B cell (primary cell): ENCODE measurements at regions not wholly inside any gene's neighbourhood (a gene's known extent, or its start where the extent isn't known, plus 50 kb on each side); places are given as distances from the start of the nearest gene placed in this dataset.

Experiments used
- ATAC-seq: fragments of 200-7000 bp; cut with Tn5 transposase; one replicate; pipeline ENCODE4 v1.10.0; 2021; ENCODE audit warnings: low read depth, mild to moderate bottlenecking, moderate number of reproducible peaks, moderate library complexity
- CTCF ChIA-PET: fragments of 350-600 bp; sonication (Branson Sonifier 250); formaldehyde crosslinking; loops from one replicate; lab custom pipeline; 2021; ENCODE audit warnings: antibody characterized with exemption, inconsistent platforms; lab: Charles Lee
- POLR2A ChIA-PET: fragments of 350-600 bp; sonication (Branson Sonifier 250); formaldehyde crosslinking; loops from one replicate; lab custom pipeline; 2021; ENCODE audit warnings: antibody characterized with exemption; lab: Charles Lee
- DNase-seq: peaks from one replicate; pipeline ENCODE4 v3.0.0; 2013
- H2AFZ ChIP-seq: 2 replicates; pipeline ENCODE4 v1.6.1; 2012; ENCODE audit warnings: mild to moderate bottlenecking, low read depth, low read length; ENCODE audit not compliant: insufficient read depth, poor library complexity, severe bottlenecking
- H3K27ac ChIP-seq, 2 donors: 1 replicate in 1 of 2; 2 replicates in 1 of 2; pipeline ENCODE4 v1.5.1; 2012 to 2013; ENCODE audit warnings: low read length in 2 of 2, mild to moderate bottlenecking in 2 of 2, moderate library complexity in 1 of 2
- H3K27me3 ChIP-seq, 4 experiments: fragments of 200-600 bp in 1 of 4; sonication (generic) in 1 of 4; replicated peaks in 1 of 4; 1 replicate in 2 of 4; 2 replicates in 2 of 4; pipeline versions ENCODE4 v1.6.1 to v1.7.0; 2013 to 2016; ENCODE audit warnings: low read length in 3 of 4, mild to moderate bottlenecking in 2 of 4, mixed read lengths in 1 of 4, moderate library complexity in 1 of 4; ENCODE audit not compliant: insufficient read depth in 4 of 4, control insufficient read depth in 3 of 4; ENCODE audit errors: control extremely low read depth in 1 of 4
- H3K36me3 ChIP-seq, 2 experiments: replicated peaks in 1 of 2; 1 replicate in 1 of 2; 2 replicates in 1 of 2; pipeline versions ENCODE4 v1.6.1 to v1.7.1; 2013; ENCODE audit warnings: low read length in 1 of 2; ENCODE audit not compliant: insufficient read depth in 2 of 2, control insufficient read depth in 1 of 2; ENCODE audit errors: control extremely low read depth in 1 of 2, extremely low read depth in 1 of 2
- H3K4me1 ChIP-seq, 2 donors: fragments of 200-600 bp in 1 of 2; sonication (generic) in 1 of 2; 1 replicate in 1 of 2; 2 replicates in 1 of 2; pipeline versions ENCODE4 v1.5.1 to v1.6.1; 2013 to 2017; ENCODE audit warnings: low read length in 2 of 2; ENCODE audit not compliant: control insufficient read depth in 2 of 2, insufficient read depth in 2 of 2
- H3K4me2 ChIP-seq: replicated peaks from 2 replicates; pipeline ENCODE3; 2012; ENCODE audit warnings: mild to moderate bottlenecking, low read depth, low read length; ENCODE audit not compliant: poor library complexity, severe bottlenecking
- H3K4me3 ChIP-seq, 5 experiments: fragments of 200-600 bp in 1 of 5; sonication (generic) in 1 of 5; 1 replicate in 3 of 5; 2 replicates in 2 of 5; pipeline versions ENCODE4 v1.5.1 to v1.7.0; 2011 to 2016; ENCODE audit warnings: low read length in 4 of 5, mild to moderate bottlenecking in 4 of 5, low read depth in 2 of 5, control low read depth in 1 of 5, moderate library complexity in 1 of 5; ENCODE audit not compliant: insufficient read depth in 1 of 5; ENCODE audit errors: control extremely low read depth in 1 of 5, extremely low read depth in 1 of 5
- H3K79me2 ChIP-seq: fragments of 200-600 bp; sonication (generic); one replicate; pipeline ENCODE4 v1.6.0; 2016; ENCODE audit warnings: low read length; ENCODE audit not compliant: control insufficient read depth, insufficient read depth
- H3K9ac ChIP-seq: fragments of 200-600 bp; sonication (generic); 2 replicates; pipeline ENCODE4 v1.6.1; 2017; ENCODE audit warnings: mild to moderate bottlenecking, low read length, moderate library complexity
- H3K9me3 ChIP-seq, 3 donors: one replicate each; pipeline versions ENCODE4 v1.6.1 to v1.7.1; 2013; ENCODE audit warnings: low read length in 2 of 3; ENCODE audit not compliant: control insufficient read depth in 2 of 3, insufficient read depth in 1 of 3; ENCODE audit errors: control extremely low read depth in 1 of 3
- H4K20me1 ChIP-seq: 2 replicates; pipeline ENCODE4 v1.6.0; 2012; ENCODE audit warnings: mild to moderate bottlenecking, low read length; ENCODE audit not compliant: insufficient read depth, control insufficient read depth, poor library complexity, severe bottlenecking
- H3K27ac Mint-ChIP-seq: one replicate; pipeline ENCODE4 v1.8.0; 2021; ENCODE audit warnings: mixed read lengths
- H3K27me3 Mint-ChIP-seq: one replicate; pipeline ENCODE4 v1.8.0; 2021; ENCODE audit warnings: mixed read lengths
- H3K4me1 Mint-ChIP-seq: one replicate; pipeline ENCODE4 v1.8.0; 2021; ENCODE audit warnings: mixed read lengths
- H3K4me3 Mint-ChIP-seq: one replicate; pipeline ENCODE4 v1.8.0; 2021; ENCODE audit warnings: mixed read lengths
- H3K9me3 Mint-ChIP-seq: one replicate; pipeline ENCODE4 v1.8.0; 2022; ENCODE audit warnings: mixed read lengths; ENCODE audit not compliant: insufficient read depth
- EZH2 ChIP-seq: IDR thresholded peaks from 2 replicates; pipeline ENCODE4 v1.6.1; 2012; ENCODE audit warnings: borderline replicate concordance, low read depth, mild to moderate bottlenecking, moderate library complexity, low read length; ENCODE audit not compliant: insufficient read depth, poor library complexity, severe bottlenecking
- WGBS: methylation state at CpG from one replicate; pipeline ENCODE4 v1.1.5; 2013; ENCODE audit warnings: missing lambda C conversion rate; ENCODE audit not compliant: insufficient coverage; 5-methylcytosine and 5-hydroxymethylcytosine counted together
- intact Hi-C: fragments of 100-400 bp; cut with micrococcal nuclease; formaldehyde crosslinking; loops from one replicate; pipeline ENCODE4 v1.10.0; 2022
- TF ChIP-seq, protein P1 (sequence below): fragments of 200-600 bp; IDR thresholded peaks from one replicate; pipeline ENCODE4 v1.8.0; 2022; ENCODE audit warnings: antibody characterized with exemption, mild to moderate bottlenecking

DNA sequence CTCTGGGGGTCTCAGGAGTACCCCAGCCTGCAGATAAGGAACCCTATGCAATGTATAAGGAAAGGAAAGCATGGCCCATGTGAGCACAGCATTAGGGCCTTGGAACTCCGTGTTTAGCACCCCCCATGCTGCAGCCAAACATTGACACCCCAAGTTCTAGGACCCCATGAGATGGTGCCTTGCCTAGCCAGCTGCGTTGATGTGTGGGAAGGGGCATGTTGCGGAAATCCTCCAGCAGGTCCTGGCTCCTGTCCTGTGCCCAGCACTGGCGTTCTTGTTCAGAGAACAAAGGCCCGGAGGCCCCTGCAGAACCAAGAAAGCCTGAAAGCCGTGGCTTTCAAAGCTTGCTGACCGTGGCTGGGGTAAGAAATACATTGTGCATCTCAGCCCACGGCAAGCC lies 99.4 kb upstream of the DIO3 start:
- H3K27ac ChIP-seq, result no peak overlapping the region
- no peaks in the 10 kb centered on the region for H3K9me3 ChIP-seq
- no peak overlapping the region for H3K4me3 ChIP-seq
- H3K9me3 Mint-ChIP-seq, result no peaks in the 10 kb centered on the region
- DNase-seq, result no peak
- TF ChIP-seq EZH2, result no peak
- TF ChIP-seq, protein P1, sequence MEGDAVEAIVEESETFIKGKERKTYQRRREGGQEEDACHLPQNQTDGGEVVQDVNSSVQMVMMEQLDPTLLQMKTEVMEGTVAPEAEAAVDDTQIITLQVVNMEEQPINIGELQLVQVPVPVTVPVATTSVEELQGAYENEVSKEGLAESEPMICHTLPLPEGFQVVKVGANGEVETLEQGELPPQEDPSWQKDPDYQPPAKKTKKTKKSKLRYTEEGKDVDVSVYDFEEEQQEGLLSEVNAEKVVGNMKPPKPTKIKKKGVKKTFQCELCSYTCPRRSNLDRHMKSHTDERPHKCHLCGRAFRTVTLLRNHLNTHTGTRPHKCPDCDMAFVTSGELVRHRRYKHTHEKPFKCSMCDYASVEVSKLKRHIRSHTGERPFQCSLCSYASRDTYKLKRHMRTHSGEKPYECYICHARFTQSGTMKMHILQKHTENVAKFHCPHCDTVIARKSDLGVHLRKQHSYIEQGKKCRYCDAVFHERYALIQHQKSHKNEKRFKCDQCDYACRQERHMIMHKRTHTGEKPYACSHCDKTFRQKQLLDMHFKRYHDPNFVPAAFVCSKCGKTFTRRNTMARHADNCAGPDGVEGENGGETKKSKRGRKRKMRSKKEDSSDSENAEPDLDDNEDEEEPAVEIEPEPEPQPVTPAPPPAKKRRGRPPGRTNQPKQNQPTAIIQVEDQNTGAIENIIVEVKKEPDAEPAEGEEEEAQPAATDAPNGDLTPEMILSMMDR, result no peak
- H3K27me3 ChIP-seq, result peaks cover 0 to 23% (median 1%) of the 10 kb centered on the region in 4 experiments
- POLR2A ChIA-PET, result no interaction called here
- no peak overlapping the region for H2AFZ ChIP-seq
- no peak overlapping the region for H3K4me2 ChIP-seq
- H3K4me3 Mint-ChIP-seq, result no peak overlapping the region
- no peaks in the 10 kb centered on the region for H3K79me2 ChIP-seq
- no peak overlapping the region for H3K27ac Mint-ChIP-seq
- 90% methylated on average over 4 of the region's 8 CpGs for WGBS
- H3K9ac ChIP-seq, result no peak overlapping the region
- peaks cover 2% of the 10 kb centered on the region for H3K4me1 Mint-ChIP-seq
- H3K27me3 Mint-ChIP-seq, result peaks cover 22% of the 10 kb centered on the region
- intact Hi-C loops, result no loop called here
- H3K36me3 ChIP-seq, result no peaks in the 10 kb centered on the region
- H4K20me1 ChIP-seq, result no peaks in the 10 kb centered on the region
- CTCF ChIA-PET, result no interaction called here
- ATAC-seq, result no peak
- peaks cover 0 to 5% of the 10 kb centered on the region in 2 donors for H3K4me1 ChIP-seq

DNA sequence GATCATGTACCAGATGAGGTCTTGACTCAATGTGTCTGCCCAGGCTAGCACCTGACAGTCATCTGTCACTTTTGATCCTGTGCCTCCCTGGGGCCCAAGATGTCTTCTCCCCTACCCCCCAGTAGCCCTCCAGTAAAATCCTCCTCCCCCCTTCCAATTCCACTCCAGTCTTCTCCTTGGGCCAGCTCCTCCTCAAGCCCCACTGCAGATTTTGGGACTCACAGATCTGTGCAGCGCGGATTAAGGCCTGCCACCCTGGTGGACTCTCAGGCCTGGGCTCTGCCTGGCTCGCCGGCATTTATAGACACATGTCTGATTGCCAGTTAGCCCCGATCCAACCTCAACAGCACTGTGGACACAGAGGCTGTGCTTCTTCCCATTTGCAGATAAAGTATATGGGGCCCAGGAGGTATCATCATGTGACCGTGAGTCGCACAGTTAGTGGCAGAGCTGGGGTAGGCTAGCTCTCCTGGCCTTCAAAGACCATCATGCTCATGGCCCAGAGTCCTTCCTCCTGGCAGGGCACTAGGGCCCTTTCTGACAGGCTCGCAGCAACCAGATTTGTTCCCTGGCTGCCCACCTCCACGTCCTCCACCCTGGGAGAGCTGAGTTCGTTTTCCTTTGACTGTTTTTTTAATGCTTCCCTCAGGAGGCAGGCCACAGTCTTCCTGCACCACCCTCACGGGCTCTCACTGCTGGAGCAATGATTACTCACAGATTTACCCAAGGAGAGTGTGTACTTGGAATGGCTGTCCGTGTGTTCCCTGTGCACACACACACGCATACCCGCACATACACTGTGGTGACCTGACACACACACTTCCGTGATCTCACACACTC lies 98.3 kb upstream of the DIO3 start:
- Histone ChIP-seq H3K4me2 (no peak overlapping the region), H3K27ac (no peak overlapping the region), H4K20me1 (no peaks in the 10 kb centered on the region), H3K79me2 (no peaks in the 10 kb centered on the region), H3K36me3 (no peaks in the 10 kb centered on the region), H3K27me3 (peaks cover 0 to 23% (median 1%) of the 10 kb centered on the region in 4 experiments), H3K9ac (no peak overlapping the region), H3K9me3 (no peaks in the 10 kb centered on the region), H3K4me3 (no peak overlapping the region), H2AFZ (no peak overlapping the region), H3K4me1 (peaks cover 0 to 5% of the 10 kb centered on the region in 2 donors)
- DNase-seq (no peak), ATAC-seq (no peak)
- H3K4me3 Mint-ChIP-seq, result no peak overlapping the region
- H3K27me3 Mint-ChIP-seq, result peaks cover 22% of the 10 kb centered on the region
- WGBS, result 92% methylated on average over 15 of the region's 15 CpGs
- CTCF ChIA-PET, result no interaction called here
- POLR2A ChIA-PET, result no interaction called here
- H3K27ac Mint-ChIP-seq, result no peak overlapping the region
- no peak for TF ChIP-seq EZH2
- TF ChIP-seq, protein P1, result no peak
- H3K4me1 Mint-ChIP-seq, result no peaks in the 10 kb centered on the region
- H3K9me3 Mint-ChIP-seq, result no peaks in the 10 kb centered on the region
- intact Hi-C loops, result no loop called here
